Endothelial cell of umbilical vein (primary cell): ENCODE measurements at regions not wholly inside any gene's neighbourhood (a gene's known extent, or its start where the extent isn't known, plus 50 kb on each side); places are given as distances from the start of the nearest gene placed in this dataset.

Experiments used
- EZH2 ChIP-seq: IDR thresholded peaks from 2 replicates; pipeline ENCODE4 v1.6.1; 2012; ENCODE audit warnings: borderline replicate concordance, low read depth, mild to moderate bottlenecking, moderate library complexity, low read length, inconsistent platforms; ENCODE audit not compliant: severe bottlenecking
- JUN ChIP-seq: IDR thresholded peaks from 2 replicates; pipeline ENCODE4 v1.6.1; 2011; ENCODE audit warnings: borderline replicate concordance, low read depth; ENCODE audit not compliant: insufficient read length, insufficient read depth
- MYC ChIP-seq: IDR thresholded peaks from one replicate; pipeline ENCODE4 v1.6.1; 2011; ENCODE audit warnings: mild to moderate bottlenecking, low read depth, low read length
- POLR2A ChIP-seq: IDR thresholded peaks from 2 replicates; pipeline ENCODE4 v1.6.1; 2012; ENCODE audit warnings: low read depth, mild to moderate bottlenecking, control low read depth, low read length
- POLR2AphosphoS5 ChIP-seq: IDR thresholded peaks from 2 replicates; pipeline ENCODE4 v1.6.1; 2012; ENCODE audit warnings: low read depth, mild to moderate bottlenecking, control low read depth, low read length, moderate library complexity; ENCODE audit not compliant: insufficient read depth
- TF ChIP-seq, protein P1 (sequence below), 2 donors: IDR thresholded peaks; 1 replicate in 1 of 2; 2 replicates in 1 of 2; pipeline ENCODE4 v1.5.1; 2011; ENCODE audit warnings: low read length in 2 of 2, mild to moderate bottlenecking in 2 of 2, moderate library complexity in 2 of 2, control low read depth in 1 of 2, inconsistent platforms in 1 of 2, low read depth in 1 of 2; ENCODE audit not compliant: insufficient read depth in 1 of 2; ENCODE audit errors: extremely low read depth in 1 of 2
- TF ChIP-seq, protein P2 (sequence below): IDR thresholded peaks from 2 replicates; pipeline ENCODE4 v1.6.1; 2011; ENCODE audit not compliant: insufficient read depth, insufficient read length

DNA sequence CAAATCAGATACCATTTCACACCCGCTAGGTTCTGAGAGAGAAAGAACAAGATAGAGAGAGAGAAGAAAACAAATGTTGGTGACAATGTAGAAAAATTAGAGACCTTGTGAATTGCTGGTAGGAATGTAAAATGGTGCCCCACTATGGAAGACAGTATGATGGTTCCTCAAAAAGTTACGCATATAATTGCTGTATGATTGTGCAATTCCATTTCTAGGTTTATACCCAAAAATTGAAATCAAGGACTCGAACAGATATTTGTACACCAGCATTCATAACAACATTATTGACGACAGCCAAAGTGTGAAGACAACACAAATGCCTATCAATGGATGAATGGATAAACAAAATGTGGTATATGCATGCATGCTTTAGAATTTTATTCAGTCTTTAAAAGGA, 74.5 kb upstream of the MAP3K1 start:
- TF ChIP-seq MYC, result no peak
- TF ChIP-seq, protein P1, sequence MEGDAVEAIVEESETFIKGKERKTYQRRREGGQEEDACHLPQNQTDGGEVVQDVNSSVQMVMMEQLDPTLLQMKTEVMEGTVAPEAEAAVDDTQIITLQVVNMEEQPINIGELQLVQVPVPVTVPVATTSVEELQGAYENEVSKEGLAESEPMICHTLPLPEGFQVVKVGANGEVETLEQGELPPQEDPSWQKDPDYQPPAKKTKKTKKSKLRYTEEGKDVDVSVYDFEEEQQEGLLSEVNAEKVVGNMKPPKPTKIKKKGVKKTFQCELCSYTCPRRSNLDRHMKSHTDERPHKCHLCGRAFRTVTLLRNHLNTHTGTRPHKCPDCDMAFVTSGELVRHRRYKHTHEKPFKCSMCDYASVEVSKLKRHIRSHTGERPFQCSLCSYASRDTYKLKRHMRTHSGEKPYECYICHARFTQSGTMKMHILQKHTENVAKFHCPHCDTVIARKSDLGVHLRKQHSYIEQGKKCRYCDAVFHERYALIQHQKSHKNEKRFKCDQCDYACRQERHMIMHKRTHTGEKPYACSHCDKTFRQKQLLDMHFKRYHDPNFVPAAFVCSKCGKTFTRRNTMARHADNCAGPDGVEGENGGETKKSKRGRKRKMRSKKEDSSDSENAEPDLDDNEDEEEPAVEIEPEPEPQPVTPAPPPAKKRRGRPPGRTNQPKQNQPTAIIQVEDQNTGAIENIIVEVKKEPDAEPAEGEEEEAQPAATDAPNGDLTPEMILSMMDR (IDR thresholded peaks at IDR 0.05; ENCODE audit: extremely low read depth in 1 of 2, insufficient read depth in 1 of 2, low read depth in 1 of 2, low read length in 2 of 2), result no peak
- TF ChIP-seq EZH2, result no peak
- no peak for TF ChIP-seq POLR2AphosphoS5
- TF ChIP-seq JUN, result no peak
- TF ChIP-seq, protein P2, sequence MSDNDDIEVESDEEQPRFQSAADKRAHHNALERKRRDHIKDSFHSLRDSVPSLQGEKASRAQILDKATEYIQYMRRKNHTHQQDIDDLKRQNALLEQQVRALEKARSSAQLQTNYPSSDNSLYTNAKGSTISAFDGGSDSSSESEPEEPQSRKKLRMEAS, result no peak
- no peak for TF ChIP-seq POLR2A
